ENCODE measurements at regions not wholly inside any gene's neighbourhood (a gene's known extent, or its start where the extent isn't known, plus 50 kb on each side); places are given as distances from the start of the nearest gene placed in this dataset.

DNA sequence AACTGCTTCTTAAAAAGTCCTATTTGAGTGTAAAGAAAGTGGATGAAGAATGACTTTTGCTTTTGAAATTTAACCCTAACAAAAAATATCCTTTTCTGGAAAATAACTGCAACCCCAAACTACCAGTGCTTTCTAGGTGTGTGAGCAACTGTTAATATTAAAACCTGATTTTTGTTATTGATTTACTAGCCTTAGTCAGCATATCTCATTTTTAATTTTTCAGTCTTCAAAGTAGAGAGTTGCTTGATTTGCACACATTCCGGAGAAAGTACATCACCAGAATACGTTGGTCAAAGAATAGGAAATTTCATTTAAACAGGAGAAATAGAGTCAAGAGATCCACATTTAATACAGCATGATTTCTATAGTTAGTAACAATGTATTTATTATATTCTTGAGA is 141.8 kb upstream of the ADAMTS5 start:
- Mint-ChIP-seq H3K4me1 (peaks cover 53% of the 10 kb centered on the region), H3K9me3 (no peaks in the 10 kb centered on the region), H3K27me3 (ENCODE audit: low read depth) (no peaks in the 10 kb centered on the region), H3K36me3 (ENCODE audit: low read depth) (no peaks in the 10 kb centered on the region), H3K27ac (peak overlapping the region; percentile 65 to 89 (median 72)), H3K4me3 (no peak overlapping the region)
- TF ChIP-seq, protein P1, sequence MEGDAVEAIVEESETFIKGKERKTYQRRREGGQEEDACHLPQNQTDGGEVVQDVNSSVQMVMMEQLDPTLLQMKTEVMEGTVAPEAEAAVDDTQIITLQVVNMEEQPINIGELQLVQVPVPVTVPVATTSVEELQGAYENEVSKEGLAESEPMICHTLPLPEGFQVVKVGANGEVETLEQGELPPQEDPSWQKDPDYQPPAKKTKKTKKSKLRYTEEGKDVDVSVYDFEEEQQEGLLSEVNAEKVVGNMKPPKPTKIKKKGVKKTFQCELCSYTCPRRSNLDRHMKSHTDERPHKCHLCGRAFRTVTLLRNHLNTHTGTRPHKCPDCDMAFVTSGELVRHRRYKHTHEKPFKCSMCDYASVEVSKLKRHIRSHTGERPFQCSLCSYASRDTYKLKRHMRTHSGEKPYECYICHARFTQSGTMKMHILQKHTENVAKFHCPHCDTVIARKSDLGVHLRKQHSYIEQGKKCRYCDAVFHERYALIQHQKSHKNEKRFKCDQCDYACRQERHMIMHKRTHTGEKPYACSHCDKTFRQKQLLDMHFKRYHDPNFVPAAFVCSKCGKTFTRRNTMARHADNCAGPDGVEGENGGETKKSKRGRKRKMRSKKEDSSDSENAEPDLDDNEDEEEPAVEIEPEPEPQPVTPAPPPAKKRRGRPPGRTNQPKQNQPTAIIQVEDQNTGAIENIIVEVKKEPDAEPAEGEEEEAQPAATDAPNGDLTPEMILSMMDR (IDR thresholded peaks at IDR 0.05; ENCODE audit: unreplicated experiment in 3 of 3), result no peak

DNA sequence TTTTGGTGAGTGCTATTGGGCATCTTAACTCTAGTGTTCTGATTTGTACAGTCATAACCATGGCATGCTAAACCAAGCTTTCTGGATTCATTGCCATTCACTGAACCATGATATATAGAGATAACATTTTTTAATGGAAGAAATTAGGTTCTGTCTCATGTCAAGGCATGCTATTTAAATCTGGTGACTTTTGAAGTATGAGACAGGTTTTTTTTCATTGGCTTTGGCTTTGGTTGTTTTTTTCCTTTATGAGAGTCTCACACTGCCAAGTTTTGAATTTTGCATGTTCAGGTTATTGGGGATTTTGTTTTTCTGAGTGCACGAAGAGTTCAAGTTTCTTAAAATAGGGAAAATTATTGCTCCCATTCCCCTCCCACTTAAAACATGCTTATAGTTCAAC is 141.3 kb upstream of the ADAMTS5 start:
- no peaks in the 10 kb centered on the region for H3K27me3 Mint-ChIP-seq (ENCODE audit: low read depth)
- TF ChIP-seq, protein P1 (IDR thresholded peaks at IDR 0.05; ENCODE audit: unreplicated experiment in 3 of 3), result no peak
- H3K4me3 Mint-ChIP-seq, result peak overlapping the region in 1 of 3 experiments; percentile 61
- H3K36me3 Mint-ChIP-seq (ENCODE audit: low read depth), result no peaks in the 10 kb centered on the region
- peak overlapping the region; percentile 65 to 89 (median 72) for H3K27ac Mint-ChIP-seq
- peaks cover 50% of the 10 kb centered on the region for H3K4me1 Mint-ChIP-seq
- no peaks in the 10 kb centered on the region for H3K9me3 Mint-ChIP-seq

GRCh38 chr21:27104846-27105431 is 138.1 kb upstream of the ADAMTS5 start:
- TF ChIP-seq, protein P1 (IDR thresholded peaks at IDR 0.05; ENCODE audit: unreplicated experiment in 3 of 3), result no peak
- Mint-ChIP-seq H3K27me3 (ENCODE audit: low read depth) (no peaks in the 10 kb centered on the region), H3K4me3 (no peak overlapping the region), H3K4me1 (peaks cover 45% of the 10 kb centered on the region), H3K27ac (peak overlapping the region; percentile 65 to 89 (median 69)), H3K36me3 (ENCODE audit: low read depth) (no peaks in the 10 kb centered on the region), H3K9me3 (peaks cover 9% of the 10 kb centered on the region)

DNA sequence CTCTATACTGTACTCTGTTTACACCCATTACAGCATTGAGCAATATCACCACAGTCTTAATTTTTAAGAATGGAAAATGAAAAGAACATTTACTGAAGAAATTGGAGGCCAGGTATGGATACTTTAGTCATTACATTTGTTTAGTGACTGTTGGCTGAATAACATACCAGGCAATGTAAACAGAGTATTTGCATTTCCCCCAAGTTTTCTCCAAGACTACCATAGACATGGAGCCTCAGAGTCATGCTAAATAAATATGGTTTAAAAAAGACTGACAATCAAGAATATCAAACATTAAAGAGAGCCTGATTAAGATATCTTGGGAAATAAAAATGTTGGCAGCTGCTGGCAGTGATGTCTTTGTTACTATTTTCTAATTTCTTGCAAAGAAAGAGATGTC is 136.9 kb upstream of the ADAMTS5 start:
- Mint-ChIP-seq H3K4me3 (no peak overlapping the region), H3K4me1 (peaks cover 35% of the 10 kb centered on the region), H3K27ac (peak overlapping the region in 1 of 3 experiments; percentile 46), H3K9me3 (peaks cover 15% of the 10 kb centered on the region), H3K36me3 (ENCODE audit: low read depth) (no peaks in the 10 kb centered on the region), H3K27me3 (ENCODE audit: low read depth) (no peaks in the 10 kb centered on the region)
- TF ChIP-seq, protein P1 (IDR thresholded peaks at IDR 0.05; ENCODE audit: unreplicated experiment in 3 of 3), result no peak

GRCh38 chr21:27101523-27101922 is 134.6 kb upstream of the ADAMTS5 start:
- no peak overlapping the region for H3K4me3 Mint-ChIP-seq
- H3K4me1 Mint-ChIP-seq, result peaks cover 15% of the 10 kb centered on the region
- H3K36me3 Mint-ChIP-seq (ENCODE audit: low read depth), result no peaks in the 10 kb centered on the region
- no peaks in the 10 kb centered on the region for H3K27me3 Mint-ChIP-seq (ENCODE audit: low read depth)
- TF ChIP-seq, protein P1 (IDR thresholded peaks at IDR 0.05; ENCODE audit: unreplicated experiment in 3 of 3), result no peak
- H3K9me3 Mint-ChIP-seq, result peaks cover 18% of the 10 kb centered on the region
- no peak overlapping the region for H3K27ac Mint-ChIP-seq

Data from nephron (organoid).